Hepatocyte (in vitro differentiated cells): ENCODE measurements at regions not wholly inside any gene's neighbourhood (a gene's known extent, or its start where the extent isn't known, plus 50 kb on each side); places are given as distances from the start of the nearest gene placed in this dataset.

Experiments
- DNase-seq: peaks from one replicate; pipeline ENCODE4 v3.0.0-alpha.2; 2016; ENCODE audit warnings: low spot score
- H2AFZ ChIP-seq: fragments of 200-600 bp; sonication (generic); 2 replicates; pipeline ENCODE4 v1.6.0; 2016; ENCODE audit warnings: antibody characterized with exemption, mild to moderate bottlenecking
- H3K27ac ChIP-seq: fragments of 200-600 bp; sonication (generic); 2 replicates; pipeline ENCODE4 v1.5.1; 2016; ENCODE audit warnings: mild to moderate bottlenecking
- H3K27me3 ChIP-seq: fragments of 200-600 bp; sonication (generic); 2 replicates; pipeline ENCODE4 v1.6.1; 2016
- H3K36me3 ChIP-seq: fragments of 200-600 bp; sonication (generic); replicated peaks from 2 replicates; pipeline ENCODE4 v1.5.1; 2016; ENCODE audit warnings: low read depth; ENCODE audit not compliant: insufficient read depth
- H3K4me1 ChIP-seq: fragments of 200-600 bp; sonication (generic); 2 replicates; pipeline ENCODE4 v1.5.1; 2016; ENCODE audit warnings: mild to moderate bottlenecking, moderate library complexity; ENCODE audit not compliant: insufficient read depth
- H3K4me2 ChIP-seq: fragments of 200-600 bp; sonication (generic); 2 replicates; pipeline ENCODE4 v1.6.0; 2016
- H3K4me3 ChIP-seq: fragments of 200-600 bp; sonication (generic); 2 replicates; pipeline ENCODE4 v1.5.1; 2016; ENCODE audit warnings: mild to moderate bottlenecking
- H3K79me2 ChIP-seq: fragments of 200-600 bp; sonication (generic); 2 replicates; pipeline ENCODE4 v1.6.0; 2017; ENCODE audit warnings: mild to moderate bottlenecking
- H3K9me2 ChIP-seq: fragments of 200-600 bp; sonication (generic); replicated peaks from 2 replicates; pipeline ENCODE4 v1.6.0; 2017; ENCODE audit warnings: mild to moderate bottlenecking; ENCODE audit not compliant: insufficient read depth
- H3K9me3 ChIP-seq: fragments of 200-600 bp; sonication (generic); 2 replicates; pipeline ENCODE4 v1.5.1; 2016; ENCODE audit warnings: low read depth, mild to moderate bottlenecking
- H4K20me1 ChIP-seq: fragments of 200-600 bp; sonication (generic); 2 replicates; pipeline ENCODE4 v1.6.0; 2016; ENCODE audit warnings: mild to moderate bottlenecking; ENCODE audit not compliant: insufficient read depth, poor library complexity, severe bottlenecking
- CTCF ChIP-seq: fragments of 200-600 bp; sonication (generic); IDR thresholded peaks from 2 replicates; pipeline ENCODE4 v1.5.1; 2016; ENCODE audit warnings: antibody characterized with exemption, mild to moderate bottlenecking; ENCODE audit not compliant: poor library complexity
- EZH2 ChIP-seq: fragments of 200-600 bp; sonication (generic); IDR thresholded peaks from 2 replicates; pipeline ENCODE4 v1.6.1; 2016; ENCODE audit warnings: antibody characterized with exemption, mild to moderate bottlenecking, borderline replicate concordance
- EZH2phosphoT487 ChIP-seq: fragments of 200-600 bp; sonication (generic); IDR thresholded peaks from one replicate; pipeline ENCODE4 v1.6.1; 2018; ENCODE audit warnings: antibody characterized with exemption, mild to moderate bottlenecking, low read depth, moderate library complexity; ENCODE audit not compliant: unreplicated experiment, severe bottlenecking
- WGBS: methylation state at CpG from one replicate; pipeline ENCODE4 v1.1.6; 2016; ENCODE audit warnings: low lambda C conversion rate; ENCODE audit errors: missing lambda C conversion rate; 5-methylcytosine and 5-hydroxymethylcytosine counted together

- H3K4me1 ChIP-seq, result no peaks in the 10 kb centered on the region
- no peak for TF ChIP-seq EZH2phosphoT487
- TF ChIP-seq EZH2, result no peak
- no peak for TF ChIP-seq CTCF
- no peak for DNase-seq
- no peaks in the 10 kb centered on the region for H3K36me3 ChIP-seq
- no peak overlapping the region for H3K27ac ChIP-seq
- H3K9me3 ChIP-seq, result no peaks in the 10 kb centered on the region
- no peak overlapping the region for H3K4me2 ChIP-seq
- 78% methylated on average over 1 of the region's 1 CpG for WGBS
- H3K79me2 ChIP-seq, result no peaks in the 10 kb centered on the region
- no peaks in the 10 kb centered on the region for H3K9me2 ChIP-seq
- H3K27me3 ChIP-seq, result no peaks in the 10 kb centered on the region
- no peak overlapping the region for H2AFZ ChIP-seq
- H3K4me3 ChIP-seq, result no peak overlapping the region
- no peaks in the 10 kb centered on the region for H4K20me1 ChIP-seq
Observed at GRCh38 chr3:115224687-115225086, 77.6 kb upstream of the ZBTB20 start.

- Histone ChIP-seq H3K9me2 (no peaks in the 10 kb centered on the region), H2AFZ (no peak overlapping the region), H3K4me1 (no peaks in the 10 kb centered on the region), H3K9me3 (no peaks in the 10 kb centered on the region), H4K20me1 (no peaks in the 10 kb centered on the region), H3K27me3 (no peaks in the 10 kb centered on the region), H3K4me3 (no peak overlapping the region), H3K36me3 (no peaks in the 10 kb centered on the region), H3K4me2 (no peak overlapping the region), H3K27ac (no peak overlapping the region), H3K79me2 (no peaks in the 10 kb centered on the region)
- 100% methylated on average over 1 of the region's 1 CpG for WGBS
- TF ChIP-seq CTCF (no peak), EZH2 (no peak), EZH2phosphoT487 (no peak)
- DNase-seq, result no peak
Observed at GRCh38 chr3:115226844-115227445, 79.9 kb upstream of the ZBTB20 start.

- no peaks in the 10 kb centered on the region for H3K4me1 ChIP-seq
- H3K4me3 ChIP-seq, result no peak overlapping the region
- no peak for DNase-seq
- H3K9me2 ChIP-seq, result no peaks in the 10 kb centered on the region
- TF ChIP-seq EZH2phosphoT487 (no peak), CTCF (no peak), EZH2 (no peak)
- H3K4me2 ChIP-seq, result no peak overlapping the region
- no peaks in the 10 kb centered on the region for H3K36me3 ChIP-seq
- no peaks in the 10 kb centered on the region for H3K79me2 ChIP-seq
- no peak overlapping the region for H2AFZ ChIP-seq
- H4K20me1 ChIP-seq, result no peaks in the 10 kb centered on the region
- WGBS, result 61% methylated on average over 1 of the region's 1 CpG
- no peaks in the 10 kb centered on the region for H3K27me3 ChIP-seq
- H3K27ac ChIP-seq, result no peak overlapping the region
- H3K9me3 ChIP-seq, result no peaks in the 10 kb centered on the region
Observed at GRCh38 chr3:115227461-115227860, 80.4 kb upstream of the ZBTB20 start.

GRCh38 chr3:115228266-115228665, 81.2 kb upstream of the ZBTB20 start:
- DNase-seq, result no peak
- WGBS, result 80% methylated on average over 6 of the region's 6 CpGs
- Histone ChIP-seq H3K36me3 (no peaks in the 10 kb centered on the region), H3K27ac (no peak overlapping the region), H3K4me2 (no peak overlapping the region), H3K27me3 (no peaks in the 10 kb centered on the region), H3K79me2 (no peaks in the 10 kb centered on the region), H3K4me3 (no peak overlapping the region), H2AFZ (no peak overlapping the region), H3K9me3 (no peaks in the 10 kb centered on the region), H3K4me1 (no peaks in the 10 kb centered on the region), H4K20me1 (no peaks in the 10 kb centered on the region), H3K9me2 (no peaks in the 10 kb centered on the region)
- TF ChIP-seq CTCF, result no peak
- no peak for TF ChIP-seq EZH2
- TF ChIP-seq EZH2phosphoT487, result no peak
